ENCODE measurements at regions not wholly inside any gene's neighbourhood (a gene's known extent, or its start where the extent isn't known, plus 50 kb on each side); places are given as distances from the start of the nearest gene placed in this dataset.

DNA sequence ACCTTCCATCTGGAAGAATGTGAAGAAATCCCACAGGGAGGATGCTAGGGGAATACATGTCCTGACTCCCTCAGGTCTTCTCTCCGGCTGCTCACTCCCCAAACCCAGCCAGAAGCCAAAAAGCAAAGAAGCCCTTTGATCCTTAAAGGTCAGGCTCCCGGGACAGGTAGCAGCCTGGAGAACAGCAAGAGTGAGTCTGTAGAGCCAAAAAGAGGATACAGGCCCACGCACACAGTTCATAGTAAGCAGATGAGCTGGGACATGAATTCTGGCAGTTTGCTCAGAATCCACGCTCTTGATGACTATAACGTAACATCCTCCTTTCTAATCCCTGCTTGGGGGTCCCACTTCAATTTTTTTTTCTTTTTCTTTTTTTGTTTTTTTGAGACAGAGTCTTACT, 72.0 kb upstream of the SLC44A1 start:
- Histone ChIP-seq H3K9me3 (ENCODE audit: control insufficient read depth, low read length) (no peaks in the 10 kb centered on the region), H3K4me3 (ENCODE audit: insufficient read depth, low read depth, low read length, poor library complexity, severe bottlenecking) (no peak overlapping the region), H3K36me3 (ENCODE audit: control insufficient read depth, insufficient read depth, low read length) (no peaks in the 10 kb centered on the region), H3K27me3 (replicated peaks; ENCODE audit: control insufficient read depth, insufficient read depth, low read length, poor library complexity, severe bottlenecking) (no peaks in the 10 kb centered on the region), H3K4me1 (ENCODE audit: control insufficient read depth, insufficient read depth, low read length, poor library complexity, severe bottlenecking) (no peaks in the 10 kb centered on the region), H3K27ac (ENCODE audit: insufficient read depth, low read length, poor library complexity, severe bottlenecking) (no peak overlapping the region)
- no peak for DNase-seq

DNA sequence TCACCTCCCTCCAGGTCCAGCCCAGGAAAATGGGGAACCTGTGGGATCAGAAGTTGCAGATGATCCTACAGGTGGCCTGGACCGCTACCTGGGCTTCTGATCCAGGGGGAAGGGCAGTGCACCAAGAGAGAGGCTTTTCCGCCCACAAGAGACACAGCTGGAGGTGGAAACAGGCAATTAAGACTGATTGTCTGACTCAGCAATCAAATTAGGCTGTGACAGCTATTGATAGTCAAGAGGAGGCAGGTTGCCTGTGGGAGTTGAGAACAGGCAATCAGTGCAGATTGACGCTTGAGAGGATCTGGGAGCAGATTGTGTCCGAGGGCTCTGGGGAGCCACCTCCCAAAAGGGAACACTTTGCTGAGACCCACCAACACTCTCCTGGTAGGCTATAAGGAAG, 71.1 kb upstream of the SLC44A1 start:
- no peak for DNase-seq
- H3K27ac ChIP-seq (ENCODE audit: insufficient read depth, low read length, poor library complexity, severe bottlenecking), result no peak overlapping the region
- no peaks in the 10 kb centered on the region for H3K27me3 ChIP-seq (replicated peaks; ENCODE audit: control insufficient read depth, insufficient read depth, low read length, poor library complexity, severe bottlenecking)
- H3K9me3 ChIP-seq (ENCODE audit: control insufficient read depth, low read length), result no peaks in the 10 kb centered on the region
- H3K4me1 ChIP-seq (ENCODE audit: control insufficient read depth, insufficient read depth, low read length, poor library complexity, severe bottlenecking), result no peaks in the 10 kb centered on the region
- no peak overlapping the region for H3K4me3 ChIP-seq (ENCODE audit: insufficient read depth, low read depth, low read length, poor library complexity, severe bottlenecking)
- no peaks in the 10 kb centered on the region for H3K36me3 ChIP-seq (ENCODE audit: control insufficient read depth, insufficient read depth, low read length)

DNA sequence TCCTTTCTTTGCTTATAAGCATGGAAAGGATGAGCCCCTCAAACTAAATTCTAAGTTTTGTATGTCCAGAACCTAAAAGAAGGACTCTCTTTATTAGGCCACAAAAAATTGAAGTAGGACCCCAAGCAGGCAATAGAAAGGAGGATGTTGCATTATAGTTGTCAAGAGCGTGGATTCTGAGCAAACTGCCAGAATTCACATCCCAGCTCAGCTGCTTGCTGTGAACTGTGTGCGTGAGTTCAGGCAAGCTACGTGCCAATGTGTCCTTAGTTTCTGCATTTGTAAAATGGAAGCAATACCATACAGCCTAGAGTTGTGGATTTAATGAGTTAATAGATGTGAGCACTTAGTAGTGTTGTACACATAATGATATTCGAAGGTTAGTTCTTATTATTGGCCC, 70.6 kb upstream of the SLC44A1 start:
- no peak for DNase-seq

DNA sequence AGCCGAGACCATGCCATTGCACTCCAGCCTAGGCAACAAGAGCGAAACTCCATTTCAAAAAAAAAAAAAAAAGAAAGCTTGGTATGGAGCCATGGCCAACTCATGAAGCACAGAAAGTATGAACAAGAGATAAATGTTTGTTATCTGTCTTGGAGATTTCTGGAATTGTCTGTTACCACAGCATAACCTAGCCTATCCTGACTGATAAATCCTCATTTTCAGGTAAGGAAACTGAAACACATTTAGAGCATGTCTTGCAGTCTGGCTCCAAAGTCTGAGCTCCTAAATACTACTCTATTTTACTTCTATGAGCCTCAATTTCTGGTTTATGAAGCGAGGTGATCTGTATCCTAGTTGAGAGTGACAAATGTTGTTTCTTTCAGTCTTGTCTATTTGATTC, 68.3 kb upstream of the SLC44A1 start:
- Histone ChIP-seq H3K36me3 (ENCODE audit: control insufficient read depth, insufficient read depth, low read length) (no peaks in the 10 kb centered on the region), H3K9me3 (ENCODE audit: control insufficient read depth, low read length) (no peaks in the 10 kb centered on the region), H3K4me3 (ENCODE audit: insufficient read depth, low read depth, low read length, poor library complexity, severe bottlenecking) (no peak overlapping the region), H3K27me3 (replicated peaks; ENCODE audit: control insufficient read depth, insufficient read depth, low read length, poor library complexity, severe bottlenecking) (no peaks in the 10 kb centered on the region), H3K4me1 (ENCODE audit: control insufficient read depth, insufficient read depth, low read length, poor library complexity, severe bottlenecking) (no peaks in the 10 kb centered on the region), H3K27ac (ENCODE audit: insufficient read depth, low read length, poor library complexity, severe bottlenecking) (no peak overlapping the region)
- DNase-seq, result no peak

More for the DNA sequence above, 70.6 kb upstream of the SLC44A1 start:
- H3K4me1 ChIP-seq (ENCODE audit: control insufficient read depth, insufficient read depth, low read length, poor library complexity, severe bottlenecking), result no peaks in the 10 kb centered on the region
- H3K9me3 ChIP-seq (ENCODE audit: control insufficient read depth, low read length), result no peaks in the 10 kb centered on the region
- no peaks in the 10 kb centered on the region for H3K36me3 ChIP-seq (ENCODE audit: control insufficient read depth, insufficient read depth, low read length)
- H3K4me3 ChIP-seq (ENCODE audit: insufficient read depth, low read depth, low read length, poor library complexity, severe bottlenecking), result no peak overlapping the region
- no peaks in the 10 kb centered on the region for H3K27me3 ChIP-seq (replicated peaks; ENCODE audit: control insufficient read depth, insufficient read depth, low read length, poor library complexity, severe bottlenecking)
- no peak overlapping the region for H3K27ac ChIP-seq (ENCODE audit: insufficient read depth, low read length, poor library complexity, severe bottlenecking)

DNA sequence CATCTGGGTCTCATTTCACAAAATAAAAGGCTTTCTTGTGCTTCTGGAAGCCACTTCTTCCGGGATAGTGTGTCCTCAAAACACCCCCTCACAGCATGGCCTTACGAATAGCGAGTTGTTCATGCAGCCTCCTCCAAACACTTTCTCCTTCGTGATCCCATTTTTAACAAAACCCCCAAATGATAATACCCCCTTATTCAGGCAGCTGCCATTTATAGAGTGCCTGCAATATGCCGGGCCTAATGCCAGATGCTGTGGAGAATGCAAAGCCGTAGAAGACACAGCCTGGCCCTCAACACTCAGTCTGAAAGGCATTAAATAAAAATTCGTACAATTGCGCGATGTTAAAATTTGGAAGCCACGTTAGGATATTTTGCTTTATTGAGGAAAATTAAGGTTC, 66.4 kb upstream of the SLC44A1 start:
- Histone ChIP-seq H3K27ac (ENCODE audit: insufficient read depth, low read length, poor library complexity, severe bottlenecking) (no peak overlapping the region), H3K9me3 (ENCODE audit: control insufficient read depth, low read length) (no peaks in the 10 kb centered on the region), H3K4me1 (ENCODE audit: control insufficient read depth, insufficient read depth, low read length, poor library complexity, severe bottlenecking) (no peaks in the 10 kb centered on the region), H3K27me3 (replicated peaks; ENCODE audit: control insufficient read depth, insufficient read depth, low read length, poor library complexity, severe bottlenecking) (no peaks in the 10 kb centered on the region), H3K36me3 (ENCODE audit: control insufficient read depth, insufficient read depth, low read length) (no peaks in the 10 kb centered on the region), H3K4me3 (ENCODE audit: insufficient read depth, low read depth, low read length, poor library complexity, severe bottlenecking) (no peak overlapping the region)
- no peak for DNase-seq

DNA sequence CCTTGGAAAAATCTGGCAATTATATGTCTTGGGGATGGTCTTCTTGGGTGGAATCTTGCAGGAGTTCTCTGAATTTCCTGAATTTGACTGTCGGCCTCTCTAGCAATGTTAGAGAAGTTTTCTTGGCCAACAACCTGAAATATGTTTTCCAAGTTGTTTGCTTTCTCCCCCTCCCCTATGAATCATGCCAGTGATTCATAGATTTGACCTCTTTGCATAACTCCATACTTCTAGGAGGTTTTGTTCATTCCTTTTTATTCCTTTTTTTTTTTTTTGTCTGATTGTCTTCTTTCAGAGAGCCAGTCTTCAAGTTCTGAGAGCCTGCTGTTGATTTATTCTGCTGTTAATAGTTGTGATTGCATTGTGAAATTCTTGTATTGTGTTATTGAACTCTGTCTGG, 56.7 kb upstream of the SLC44A1 start:
- no peaks in the 10 kb centered on the region for H3K36me3 ChIP-seq (ENCODE audit: control insufficient read depth, insufficient read depth, low read length)
- H3K4me3 ChIP-seq (ENCODE audit: insufficient read depth, low read depth, low read length, poor library complexity, severe bottlenecking), result no peak overlapping the region
- H3K9me3 ChIP-seq (ENCODE audit: control insufficient read depth, low read length), result no peaks in the 10 kb centered on the region
- DNase-seq, result no peak
- no peaks in the 10 kb centered on the region for H3K4me1 ChIP-seq (ENCODE audit: control insufficient read depth, insufficient read depth, low read length, poor library complexity, severe bottlenecking)
- no peak overlapping the region for H3K27ac ChIP-seq (ENCODE audit: insufficient read depth, low read length, poor library complexity, severe bottlenecking)
- no peaks in the 10 kb centered on the region for H3K27me3 ChIP-seq (replicated peaks; ENCODE audit: control insufficient read depth, insufficient read depth, low read length, poor library complexity, severe bottlenecking)

DNA sequence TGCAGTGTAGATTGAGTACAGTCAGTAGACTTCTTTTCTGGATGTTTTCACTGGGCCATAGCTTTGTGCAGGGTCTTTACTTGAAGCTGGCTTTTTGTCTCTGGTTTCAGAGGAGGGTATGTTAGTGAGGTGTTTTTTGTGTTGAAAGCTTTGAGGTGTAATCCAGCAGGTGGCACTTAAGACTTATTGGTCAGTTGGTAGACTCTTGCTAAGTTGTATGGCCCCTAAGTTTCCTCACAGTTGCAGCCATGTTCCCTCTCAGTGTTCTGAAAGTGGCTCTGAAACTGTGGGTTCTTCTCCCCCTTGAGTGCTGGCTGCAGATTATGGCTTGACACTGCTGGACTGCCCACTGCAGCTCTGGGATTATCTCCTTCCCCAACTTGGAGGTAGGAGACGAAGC, 55.7 kb upstream of the SLC44A1 start:
- H3K4me3 ChIP-seq (ENCODE audit: insufficient read depth, low read depth, low read length, poor library complexity, severe bottlenecking), result no peak overlapping the region
- H3K27me3 ChIP-seq (replicated peaks; ENCODE audit: control insufficient read depth, insufficient read depth, low read length, poor library complexity, severe bottlenecking), result no peaks in the 10 kb centered on the region
- DNase-seq, result no peak
- H3K9me3 ChIP-seq (ENCODE audit: control insufficient read depth, low read length), result no peaks in the 10 kb centered on the region
- H3K36me3 ChIP-seq (ENCODE audit: control insufficient read depth, insufficient read depth, low read length), result no peaks in the 10 kb centered on the region
- H3K4me1 ChIP-seq (ENCODE audit: control insufficient read depth, insufficient read depth, low read length, poor library complexity, severe bottlenecking), result no peaks in the 10 kb centered on the region
- H3K27ac ChIP-seq (ENCODE audit: insufficient read depth, low read length, poor library complexity, severe bottlenecking), result no peak overlapping the region

DNA sequence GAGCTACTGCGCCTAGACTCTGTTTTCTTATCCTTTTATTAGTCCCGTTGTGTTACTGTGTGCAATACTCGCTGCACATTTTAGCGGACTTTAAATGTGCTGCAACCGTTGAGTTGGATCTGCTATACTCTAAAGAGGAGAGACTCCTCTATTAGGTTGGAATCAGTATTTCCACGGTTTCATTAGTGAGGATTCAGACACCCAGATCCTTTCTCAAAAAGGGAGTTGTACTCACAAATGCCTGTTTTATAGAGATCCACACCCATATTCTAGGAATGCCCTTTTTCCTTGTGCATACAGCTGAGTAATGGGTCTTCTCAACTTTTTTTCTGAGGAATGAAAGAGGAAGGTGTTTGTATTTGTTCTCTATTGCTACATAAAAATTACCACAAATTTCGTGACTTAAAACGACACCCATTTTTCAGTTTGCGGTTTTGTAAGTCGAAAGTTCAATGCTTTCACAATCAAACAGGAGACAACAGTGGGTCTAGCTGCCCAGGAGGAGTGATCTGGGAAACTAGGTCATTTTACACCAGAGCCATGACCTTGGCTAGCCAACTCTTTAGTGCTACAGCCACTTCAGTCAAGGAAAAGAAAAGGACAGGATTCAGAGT, 52.8 kb upstream of the SLC44A1 start:
- DNase-seq, result no peak
- no peaks in the 10 kb centered on the region for H3K36me3 ChIP-seq (ENCODE audit: control insufficient read depth, insufficient read depth, low read length)
- no peak overlapping the region for H3K4me3 ChIP-seq (ENCODE audit: insufficient read depth, low read depth, low read length, poor library complexity, severe bottlenecking)
- H3K27me3 ChIP-seq (replicated peaks; ENCODE audit: control insufficient read depth, insufficient read depth, low read length, poor library complexity, severe bottlenecking), result no peaks in the 10 kb centered on the region
- H3K9me3 ChIP-seq (ENCODE audit: control insufficient read depth, low read length), result no peaks in the 10 kb centered on the region
- no peak overlapping the region for H3K27ac ChIP-seq (ENCODE audit: insufficient read depth, low read length, poor library complexity, severe bottlenecking)
- H3K4me1 ChIP-seq (ENCODE audit: control insufficient read depth, insufficient read depth, low read length, poor library complexity, severe bottlenecking), result no peaks in the 10 kb centered on the region

DNA sequence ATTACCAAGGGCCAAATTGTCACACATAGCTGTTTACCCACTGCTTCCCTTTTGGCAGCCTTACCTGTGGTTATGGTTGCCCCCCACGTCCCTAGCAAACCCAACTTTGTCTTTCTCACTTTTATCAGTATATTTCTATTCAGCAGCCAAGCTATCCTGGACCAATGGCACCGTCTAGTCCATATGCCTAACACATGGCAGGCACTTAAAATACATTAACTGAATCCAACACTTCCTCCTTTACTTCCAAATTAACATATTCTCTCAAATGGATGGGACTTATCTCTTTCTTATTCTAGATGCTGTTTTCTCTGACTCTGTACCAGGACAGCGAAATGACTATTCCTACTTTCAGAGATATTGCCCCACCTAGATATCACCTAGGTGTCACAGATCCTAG, 50.9 kb upstream of the SLC44A1 start:
- H3K36me3 ChIP-seq (ENCODE audit: control insufficient read depth, insufficient read depth, low read length), result no peaks in the 10 kb centered on the region
- H3K4me3 ChIP-seq (ENCODE audit: insufficient read depth, low read depth, low read length, poor library complexity, severe bottlenecking), result no peak overlapping the region
- H3K27ac ChIP-seq (ENCODE audit: insufficient read depth, low read length, poor library complexity, severe bottlenecking), result no peak overlapping the region
- no peak for DNase-seq
- H3K9me3 ChIP-seq (ENCODE audit: control insufficient read depth, low read length), result no peaks in the 10 kb centered on the region
- H3K4me1 ChIP-seq (ENCODE audit: control insufficient read depth, insufficient read depth, low read length, poor library complexity, severe bottlenecking), result no peaks in the 10 kb centered on the region
- no peaks in the 10 kb centered on the region for H3K27me3 ChIP-seq (replicated peaks; ENCODE audit: control insufficient read depth, insufficient read depth, low read length, poor library complexity, severe bottlenecking)

DNA sequence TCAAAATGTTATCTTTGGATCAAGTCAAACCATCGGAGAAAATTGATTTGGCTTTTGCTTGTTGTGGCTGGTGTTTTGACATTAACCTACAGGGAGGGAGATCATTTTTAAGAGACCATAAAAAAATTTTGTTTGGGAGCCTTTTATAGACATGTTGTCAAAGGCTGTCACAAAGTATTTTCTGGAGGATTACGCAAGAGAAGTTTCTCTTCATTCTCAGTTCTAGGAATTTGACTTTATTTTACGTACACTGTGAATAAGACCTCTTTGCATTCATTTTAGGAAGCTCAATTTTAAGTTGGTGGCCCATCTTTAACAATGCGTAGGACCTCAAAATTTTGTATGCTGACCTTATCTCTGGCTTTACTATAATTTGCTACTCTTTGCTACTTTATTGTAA, 50.2 kb upstream of the SLC44A1 start:
- Histone ChIP-seq H3K9me3 (ENCODE audit: control insufficient read depth, low read length) (no peaks in the 10 kb centered on the region), H3K27ac (ENCODE audit: insufficient read depth, low read length, poor library complexity, severe bottlenecking) (no peak overlapping the region), H3K4me3 (ENCODE audit: insufficient read depth, low read depth, low read length, poor library complexity, severe bottlenecking) (no peak overlapping the region), H3K4me1 (ENCODE audit: control insufficient read depth, insufficient read depth, low read length, poor library complexity, severe bottlenecking) (no peaks in the 10 kb centered on the region), H3K27me3 (replicated peaks; ENCODE audit: control insufficient read depth, insufficient read depth, low read length, poor library complexity, severe bottlenecking) (no peaks in the 10 kb centered on the region), H3K36me3 (ENCODE audit: control insufficient read depth, insufficient read depth, low read length) (no peaks in the 10 kb centered on the region)
- DNase-seq, result no peak

Measured in effector memory CD4-positive, alpha-beta T cell (primary cell).